HepG2 (cell line): ENCODE measurements at regions not wholly inside any gene's neighbourhood (a gene's known extent, or its start where the extent isn't known, plus 50 kb on each side); places are given as distances from the start of the nearest gene placed in this dataset.

ENCODE experiments used
- CTCF ChIP-seq: sonication (generic); formaldehyde crosslinking; IDR thresholded peaks from 2 replicates; pipeline ENCODE4 v1.5.0; 2020; ENCODE audit warnings: mild to moderate bottlenecking, missing genetic modification reagents, moderate library complexity
- FOXP1 ChIP-seq, 2 experiments: fragments of 450-650 bp in 1 of 2; IDR thresholded peaks; 2 replicates each; pipeline ENCODE4 v1.6.1; 2017 to 2018; ENCODE audit warnings: antibody characterized with exemption in 1 of 2
- HDAC6 ChIP-seq: fragments of 200-600 bp; sonication (generic); IDR thresholded peaks from 2 replicates; pipeline ENCODE4 v1.7.0; 2017; ENCODE audit warnings: mild to moderate bottlenecking, antibody characterized with exemption, low read length, low read depth
- KAT7 ChIP-seq: IDR thresholded peaks from 2 replicates; pipeline ENCODE4 v1.6.1; 2018; ENCODE audit warnings: borderline replicate concordance, missing compliant biosample characterization
- KDM5B ChIP-seq: sonication (generic); formaldehyde crosslinking; IDR thresholded peaks from 2 replicates; pipeline ENCODE4 v1.4.0; 2020; ENCODE audit warnings: missing genetic modification reagents, mild to moderate bottlenecking, borderline replicate concordance
- MAX ChIP-seq: IDR thresholded peaks from 2 replicates; pipeline ENCODE4 v1.6.1; 2012; ENCODE audit warnings: inconsistent platforms
- NR2C2 ChIP-seq: sonication (generic); formaldehyde crosslinking; IDR thresholded peaks from 2 replicates; pipeline ENCODE4 v1.4.0; 2020; ENCODE audit warnings: missing genetic modification reagents, mild to moderate bottlenecking, moderate library complexity, borderline replicate concordance
- RBAK ChIP-seq: sonication (generic); formaldehyde crosslinking; IDR thresholded peaks from 2 replicates; pipeline ENCODE4 v1.5.1; 2020; ENCODE audit warnings: mild to moderate bottlenecking, missing genetic modification reagents
- THRA ChIP-seq: sonication (generic); formaldehyde crosslinking; IDR thresholded peaks from 2 replicates; pipeline ENCODE4 v1.4.0; 2020; ENCODE audit warnings: missing genetic modification reagents, borderline replicate concordance
- TRAFD1 ChIP-seq: sonication (generic); formaldehyde crosslinking; IDR thresholded peaks from 2 replicates; pipeline ENCODE4 v1.5.1; 2020; ENCODE audit warnings: missing genetic modification reagents, mild to moderate bottlenecking, borderline replicate concordance
- ZBTB26 ChIP-seq: IDR thresholded peaks from 2 replicates; pipeline ENCODE4 v1.6.1; 2016; ENCODE audit warnings: missing compliant biosample characterization, missing genetic modification reagents, borderline replicate concordance
- ZNF274 ChIP-seq: sonication (generic); formaldehyde crosslinking; IDR thresholded peaks from 2 replicates; pipeline ENCODE4 v1.5.1; 2020; ENCODE audit warnings: mild to moderate bottlenecking, missing genetic modification reagents

- TF ChIP-seq MAX: no peak
- TF ChIP-seq KDM5B: no peak
- TF ChIP-seq CTCF: no peak
- no peak for TF ChIP-seq HDAC6
- TF ChIP-seq KAT7 (CRISPR knock-in tag): no peak
- TF ChIP-seq NR2C2 (CRISPR knock-in tag): no peak
- TF ChIP-seq RBAK (CRISPR knock-in tag): no peak
- TF ChIP-seq FOXP1 (IDR thresholded peaks at IDR 0.05): no peak
- no peak for TF ChIP-seq FOXP1 (CRISPR knock-in tag; IDR thresholded peaks at IDR 0.05)
- TF ChIP-seq THRA (CRISPR knock-in tag): no peak
- TF ChIP-seq ZNF274: no peak
- TF ChIP-seq ZBTB26 (CRISPR knock-in tag): no peak
- no peak for TF ChIP-seq TRAFD1 (CRISPR knock-in tag)
These were observed 1067.9 kb downstream of the TTLL7 start for GRCh38 chr1:82931006-82931405.
